ENCODE measurements at regions not wholly inside any gene's neighbourhood (a gene's known extent, or its start where the extent isn't known, plus 50 kb on each side); places are given as distances from the start of the nearest gene placed in this dataset.
A peak's percentile ranks its signal among the peaks of the same experiment; 100 is the strongest.

GRCh38 chr12:82176761-82177490, 181.3 kb downstream of the CCDC59 start:
- Histone ChIP-seq H3K36me3 (ENCODE audit: control insufficient read depth in 2 of 3, insufficient read depth in 3 of 3, low read length in 3 of 3) (no peaks in the 10 kb centered on the region), H3K27me3 (ENCODE audit: control insufficient read depth, insufficient read depth, low read length) (no peaks in the 10 kb centered on the region), H3K9me3 (ENCODE audit: control insufficient read depth in 2 of 3, insufficient read depth in 1 of 3, low read length in 3 of 3) (no peaks in the 10 kb centered on the region), H3K9ac (ENCODE audit: low read length in 3 of 3) (no peak overlapping the region), H3K27ac (ENCODE audit: low read depth in 2 of 2, low read length in 2 of 2) (no peak overlapping the region), H3K4me3 (ENCODE audit: low read length in 3 of 3) (no peak overlapping the region), H3K4me1 (ENCODE audit: control insufficient read depth in 2 of 3, insufficient read depth in 2 of 3, low read depth in 1 of 3, low read length in 3 of 3) (no peaks in the 10 kb centered on the region)
- no peak for DNase-seq
- TF ChIP-seq, protein P1, sequence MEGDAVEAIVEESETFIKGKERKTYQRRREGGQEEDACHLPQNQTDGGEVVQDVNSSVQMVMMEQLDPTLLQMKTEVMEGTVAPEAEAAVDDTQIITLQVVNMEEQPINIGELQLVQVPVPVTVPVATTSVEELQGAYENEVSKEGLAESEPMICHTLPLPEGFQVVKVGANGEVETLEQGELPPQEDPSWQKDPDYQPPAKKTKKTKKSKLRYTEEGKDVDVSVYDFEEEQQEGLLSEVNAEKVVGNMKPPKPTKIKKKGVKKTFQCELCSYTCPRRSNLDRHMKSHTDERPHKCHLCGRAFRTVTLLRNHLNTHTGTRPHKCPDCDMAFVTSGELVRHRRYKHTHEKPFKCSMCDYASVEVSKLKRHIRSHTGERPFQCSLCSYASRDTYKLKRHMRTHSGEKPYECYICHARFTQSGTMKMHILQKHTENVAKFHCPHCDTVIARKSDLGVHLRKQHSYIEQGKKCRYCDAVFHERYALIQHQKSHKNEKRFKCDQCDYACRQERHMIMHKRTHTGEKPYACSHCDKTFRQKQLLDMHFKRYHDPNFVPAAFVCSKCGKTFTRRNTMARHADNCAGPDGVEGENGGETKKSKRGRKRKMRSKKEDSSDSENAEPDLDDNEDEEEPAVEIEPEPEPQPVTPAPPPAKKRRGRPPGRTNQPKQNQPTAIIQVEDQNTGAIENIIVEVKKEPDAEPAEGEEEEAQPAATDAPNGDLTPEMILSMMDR (IDR thresholded peaks at IDR 0.05; ENCODE audit: borderline replicate concordance, extremely low read depth, insufficient read depth), result no peak
- no peak for FAIRE-seq
- intact Hi-C loops (cut with DNase I), result no loop called here

GRCh38 chr12:82176026-82176425, 182.2 kb downstream of the CCDC59 start:
- H3K4me1 ChIP-seq (ENCODE audit: control insufficient read depth in 2 of 3, insufficient read depth in 2 of 3, low read depth in 1 of 3, low read length in 3 of 3), result no peaks in the 10 kb centered on the region
- H3K36me3 ChIP-seq (ENCODE audit: control insufficient read depth in 2 of 3, insufficient read depth in 3 of 3, low read length in 3 of 3), result no peaks in the 10 kb centered on the region
- FAIRE-seq (no peak), DNase-seq (no peak)
- no peaks in the 10 kb centered on the region for H3K27me3 ChIP-seq (ENCODE audit: control insufficient read depth, insufficient read depth, low read length)
- H3K4me3 ChIP-seq (ENCODE audit: low read length in 3 of 3), result no peak overlapping the region
- H3K9ac ChIP-seq (ENCODE audit: low read length in 3 of 3), result no peak overlapping the region
- intact Hi-C loops (cut with DNase I), result no loop called here
- TF ChIP-seq, protein P1 (IDR thresholded peaks at IDR 0.05; ENCODE audit: borderline replicate concordance, extremely low read depth, insufficient read depth), result no peak
- no peak overlapping the region for H3K27ac ChIP-seq (ENCODE audit: low read depth in 2 of 2, low read length in 2 of 2)
- H3K9me3 ChIP-seq (ENCODE audit: control insufficient read depth in 2 of 3, insufficient read depth in 1 of 3, low read length in 3 of 3), result no peaks in the 10 kb centered on the region

DNA sequence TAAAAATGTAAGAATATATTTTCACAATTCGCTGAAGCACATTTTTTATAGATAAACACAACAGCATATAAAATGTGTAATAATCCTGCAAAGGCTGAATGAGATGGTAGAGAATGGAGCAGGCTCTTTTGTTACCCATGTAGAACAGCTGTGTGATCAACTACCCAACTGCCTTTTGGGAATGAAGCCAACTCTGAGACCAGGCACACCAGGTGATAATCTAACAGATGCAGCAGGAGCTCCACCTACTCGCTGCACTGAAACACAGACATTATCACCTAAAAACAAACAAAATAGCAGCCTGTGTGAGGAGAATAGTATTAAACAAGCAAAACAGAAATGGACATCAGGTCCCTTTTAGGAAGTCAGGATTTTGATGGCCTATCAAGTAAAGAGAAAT, 183.3 kb downstream of the CCDC59 start:
- Histone ChIP-seq H3K36me3 (ENCODE audit: control insufficient read depth in 2 of 3, insufficient read depth in 3 of 3, low read length in 3 of 3) (no peaks in the 10 kb centered on the region), H3K27ac (ENCODE audit: low read depth in 2 of 2, low read length in 2 of 2) (no peak overlapping the region), H3K9ac (ENCODE audit: low read length in 3 of 3) (no peak overlapping the region), H3K27me3 (ENCODE audit: control insufficient read depth, insufficient read depth, low read length) (no peaks in the 10 kb centered on the region), H3K4me1 (ENCODE audit: control insufficient read depth in 2 of 3, insufficient read depth in 2 of 3, low read depth in 1 of 3, low read length in 3 of 3) (no peaks in the 10 kb centered on the region), H3K4me3 (ENCODE audit: low read length in 3 of 3) (no peak overlapping the region), H3K9me3 (ENCODE audit: control insufficient read depth in 2 of 3, insufficient read depth in 1 of 3, low read length in 3 of 3) (no peaks in the 10 kb centered on the region)
- TF ChIP-seq, protein P1 (IDR thresholded peaks at IDR 0.05; ENCODE audit: borderline replicate concordance, extremely low read depth, insufficient read depth), result no peak
- no peak for DNase-seq
- no peak for FAIRE-seq
- intact Hi-C loops (cut with DNase I), result no loop called here

GRCh38 chr12:82174383-82174782, 183.8 kb downstream of the CCDC59 start:
- intact Hi-C loops (cut with DNase I), result no loop called here
- H3K27ac ChIP-seq (ENCODE audit: low read depth in 2 of 2, low read length in 2 of 2), result no peak overlapping the region
- TF ChIP-seq, protein P1 (IDR thresholded peaks at IDR 0.05; ENCODE audit: borderline replicate concordance, extremely low read depth, insufficient read depth), result no peak
- FAIRE-seq, result no peak
- no peaks in the 10 kb centered on the region for H3K9me3 ChIP-seq (ENCODE audit: control insufficient read depth in 2 of 3, insufficient read depth in 1 of 3, low read length in 3 of 3)
- peak in 1 of 5 donors; percentile 0 for DNase-seq
- H3K4me1 ChIP-seq (ENCODE audit: control insufficient read depth in 2 of 3, insufficient read depth in 2 of 3, low read depth in 1 of 3, low read length in 3 of 3), result no peaks in the 10 kb centered on the region
- no peak overlapping the region for H3K4me3 ChIP-seq (ENCODE audit: low read length in 3 of 3)
- no peaks in the 10 kb centered on the region for H3K27me3 ChIP-seq (ENCODE audit: control insufficient read depth, insufficient read depth, low read length)
- H3K9ac ChIP-seq (ENCODE audit: low read length in 3 of 3), result no peak overlapping the region
- H3K36me3 ChIP-seq (ENCODE audit: control insufficient read depth in 2 of 3, insufficient read depth in 3 of 3, low read length in 3 of 3), result no peaks in the 10 kb centered on the region
